Loucy (cell line): ENCODE measurements at regions not wholly inside any gene's neighbourhood (a gene's known extent, or its start where the extent isn't known, plus 50 kb on each side); places are given as distances from the start of the nearest gene placed in this dataset.

Source experiments
- H2AFZ ChIP-seq: fragments of 200-600 bp; sonication (generic); 2 replicates; pipeline ENCODE4 v1.6.0; 2016; ENCODE audit warnings: antibody characterized with exemption, mild to moderate bottlenecking, low read length, moderate library complexity
- H3F3A ChIP-seq: fragments of 200-600 bp; 2 replicates; pipeline ENCODE4 v1.6.0; 2016; ENCODE audit warnings: antibody characterized with exemption, low read depth, mild to moderate bottlenecking
- H3K27me3 ChIP-seq: fragments of 200-600 bp; sonication (generic); 2 replicates; pipeline ENCODE4 v1.6.1; 2014; ENCODE audit warnings: low read length, mild to moderate bottlenecking; ENCODE audit not compliant: insufficient read depth, poor library complexity, severe bottlenecking
- H3K36me3 ChIP-seq: fragments of 200-600 bp; sonication (generic); 2 replicates; pipeline ENCODE4 v1.6.1; 2016; ENCODE audit warnings: low read length; ENCODE audit not compliant: insufficient read depth
- H3K4me1 ChIP-seq: fragments of 200-600 bp; sonication (generic); 2 replicates; pipeline ENCODE4 v1.5.1; 2014; ENCODE audit warnings: low read length, mild to moderate bottlenecking; ENCODE audit not compliant: insufficient read depth, poor library complexity, severe bottlenecking
- H3K4me2 ChIP-seq: fragments of 200-600 bp; sonication (generic); 2 replicates; pipeline ENCODE4 v1.6.0; 2014; ENCODE audit warnings: antibody characterized with exemption, low read length, low read depth, mild to moderate bottlenecking; ENCODE audit not compliant: poor library complexity, severe bottlenecking
- H3K4me3 ChIP-seq: fragments of 200-600 bp; sonication (generic); 2 replicates; pipeline ENCODE4 v1.5.1; 2014; ENCODE audit warnings: low read length, mild to moderate bottlenecking, mixed read lengths; ENCODE audit not compliant: poor library complexity, severe bottlenecking
- H3K79me2 ChIP-seq: fragments of 200-600 bp; sonication (generic); 2 replicates; pipeline ENCODE4 v1.6.1; 2014; ENCODE audit warnings: low read length; ENCODE audit not compliant: insufficient read depth
- H3K9ac ChIP-seq: fragments of 200-600 bp; sonication (generic); 2 replicates; pipeline ENCODE4 v1.6.0; 2014; ENCODE audit warnings: mild to moderate bottlenecking, low read depth, low read length, moderate library complexity; ENCODE audit not compliant: poor library complexity, severe bottlenecking
- H3K9me2 ChIP-seq: fragments of 200-600 bp; sonication (generic); replicated peaks from 2 replicates; pipeline ENCODE4 v1.6.1; 2016; ENCODE audit warnings: low read depth, low read length, mixed read lengths
- H3K9me3 ChIP-seq: fragments of 200-600 bp; sonication (generic); 2 replicates; pipeline ENCODE4 v1.6.1; 2014; ENCODE audit warnings: mild to moderate bottlenecking, antibody characterized with exemption, low read length, low read depth; ENCODE audit not compliant: insufficient read depth
- H4K20me1 ChIP-seq: fragments of 200-600 bp; sonication (generic); 2 replicates; pipeline ENCODE4 v1.6.0; 2014; ENCODE audit warnings: antibody characterized with exemption, low read length, mild to moderate bottlenecking; ENCODE audit not compliant: insufficient read depth, poor library complexity, severe bottlenecking
- CTCF ChIP-seq: fragments of 200-600 bp; sonication (generic); conservative IDR thresholded peaks from 2 replicates; pipeline ENCODE4 v1.5.1; 2014; ENCODE audit warnings: mild to moderate bottlenecking, antibody characterized with exemption, low read length
- EZH2phosphoT487 ChIP-seq: fragments of 200-600 bp; IDR thresholded peaks from 2 replicates; pipeline ENCODE4 v1.6.1; 2018; ENCODE audit warnings: antibody characterized with exemption, mild to moderate bottlenecking, moderate library complexity, borderline replicate concordance

GRCh38 chr14:80395031-80395430, 183.7 kb upstream of the DIO2 start:
- Histone ChIP-seq H4K20me1 (no peaks in the 10 kb centered on the region), H3K4me3 (no peak overlapping the region), H3K9ac (no peak overlapping the region), H3F3A (no peaks in the 10 kb centered on the region), H3K4me1 (no peaks in the 10 kb centered on the region), H3K9me3 (peaks cover 5% of the 10 kb centered on the region; the same call in 1 of the 2 replicates), H3K79me2 (no peaks in the 10 kb centered on the region), H3K9me2 (no peaks in the 10 kb centered on the region; the same call in 1 of the 2 replicates), H3K36me3 (no peaks in the 10 kb centered on the region), H3K4me2 (no peak overlapping the region), H2AFZ (no peak overlapping the region), H3K27me3 (no peaks in the 10 kb centered on the region)
- no peak for TF ChIP-seq CTCF

- H3K9me3 ChIP-seq = peaks cover 5% of the 10 kb centered on the region; the same call in 1 of the 2 replicates
- no peaks in the 10 kb centered on the region for H3K79me2 ChIP-seq
- H3K4me2 ChIP-seq = no peak overlapping the region
- H3K9me2 ChIP-seq = no peaks in the 10 kb centered on the region; the same call in 1 of the 2 replicates
- H2AFZ ChIP-seq = no peak overlapping the region
- no peaks in the 10 kb centered on the region for H3F3A ChIP-seq
- H3K27me3 ChIP-seq = no peaks in the 10 kb centered on the region
- H4K20me1 ChIP-seq = no peaks in the 10 kb centered on the region
- H3K4me1 ChIP-seq = no peaks in the 10 kb centered on the region
- H3K4me3 ChIP-seq = no peak overlapping the region
- TF ChIP-seq EZH2phosphoT487 (no peak), CTCF (no peak)
- no peaks in the 10 kb centered on the region for H3K36me3 ChIP-seq
- H3K9ac ChIP-seq = no peak overlapping the region
These were observed 182.5 kb upstream of the DIO2 start for GRCh38 chr14:80393766-80394165.

- Histone ChIP-seq H3K79me2 (no peaks in the 10 kb centered on the region), H3K4me1 (no peaks in the 10 kb centered on the region), H3K9me3 (no peaks in the 10 kb centered on the region), H3K4me2 (no peak overlapping the region), H2AFZ (no peak overlapping the region), H3F3A (no peaks in the 10 kb centered on the region), H3K9ac (no peak overlapping the region), H3K9me2 (no peaks in the 10 kb centered on the region; the same call in 1 of the 2 replicates), H4K20me1 (no peaks in the 10 kb centered on the region), H3K4me3 (no peak overlapping the region), H3K36me3 (no peaks in the 10 kb centered on the region), H3K27me3 (no peaks in the 10 kb centered on the region)
- TF ChIP-seq CTCF (no peak), EZH2phosphoT487 (no peak)
These were observed 179.6 kb upstream of the DIO2 start for GRCh38 chr14:80390906-80391305.
